CD14-positive monocyte (primary cell): ENCODE measurements at regions not wholly inside any gene's neighbourhood (a gene's known extent, or its start where the extent isn't known, plus 50 kb on each side); places are given as distances from the start of the nearest gene placed in this dataset.

Experiments
- DNase-seq, 3 donors: peaks; one replicate each; pipeline ENCODE4 v3.0.0-alpha.2; 2011 to 2022
- H2AFZ ChIP-seq: 2 replicates; pipeline ENCODE4 v1.6.0; 2012; ENCODE audit warnings: mild to moderate bottlenecking, low read depth, low read length, inconsistent platforms; ENCODE audit not compliant: insufficient read depth, poor library complexity, severe bottlenecking
- H3K27ac ChIP-seq, 2 donors: 1 replicate in 1 of 2; 2 replicates in 1 of 2; pipeline ENCODE4 v1.5.1; 2012 to 2013; ENCODE audit warnings: low read length in 2 of 2, control low read depth in 1 of 2, inconsistent platforms in 1 of 2, low read depth in 1 of 2, mild to moderate bottlenecking in 1 of 2
- H3K27me3 ChIP-seq, 2 donors: one replicate each; pipeline versions ENCODE4 v1.6.0 to v1.6.1; 2011 to 2013; ENCODE audit warnings: low read length in 2 of 2; ENCODE audit not compliant: control insufficient read depth in 2 of 2, insufficient read depth in 2 of 2
- H3K36me3 ChIP-seq, 2 donors: replicated peaks in 1 of 2; 1 replicate in 1 of 2; 2 replicates in 1 of 2; pipeline versions ENCODE4 v1.5.1 to v1.6.1; 2012 to 2013; ENCODE audit warnings: low read length in 2 of 2, control low read depth in 1 of 2, inconsistent platforms in 1 of 2, mild to moderate bottlenecking in 1 of 2; ENCODE audit not compliant: insufficient read depth in 2 of 2, control insufficient read depth in 1 of 2
- H3K4me1 ChIP-seq, 2 donors: 1 replicate in 1 of 2; 2 replicates in 1 of 2; pipeline versions ENCODE4 v1.5.1 to v1.6.1; 2012 to 2013; ENCODE audit warnings: low read length in 2 of 2, control low read depth in 1 of 2, inconsistent platforms in 1 of 2, mild to moderate bottlenecking in 1 of 2, moderate library complexity in 1 of 2; ENCODE audit not compliant: insufficient read depth in 2 of 2, control insufficient read depth in 1 of 2
- H3K4me2 ChIP-seq: replicated peaks from 2 replicates; pipeline ENCODE3; 2012; ENCODE audit warnings: low read length, moderate library complexity, mild to moderate bottlenecking; ENCODE audit not compliant: poor library complexity, severe bottlenecking; ENCODE audit errors: extremely low read depth
- H3K4me3 ChIP-seq, 3 experiments: fragments of 200-600 bp in 1 of 3; sonication (generic) in 1 of 3; replicated peaks in 1 of 3; 1 replicate in 2 of 3; 2 replicates in 1 of 3; pipeline ENCODE4 v1.5.1; 2011 to 2013; ENCODE audit warnings: low read length in 3 of 3, mild to moderate bottlenecking in 3 of 3, control low read depth in 2 of 3, low read depth in 2 of 3, inconsistent platforms in 1 of 3, moderate library complexity in 1 of 3
- H3K79me2 ChIP-seq: 2 replicates; pipeline ENCODE4 v1.6.0; 2012; ENCODE audit warnings: mild to moderate bottlenecking, control low read depth, inconsistent platforms, low read length, moderate library complexity; ENCODE audit not compliant: insufficient read depth
- H3K9ac ChIP-seq: 2 replicates; pipeline ENCODE4 v1.6.0; 2017; ENCODE audit warnings: low read length, mild to moderate bottlenecking; ENCODE audit not compliant: insufficient read depth, poor library complexity, severe bottlenecking
- H3K9me3 ChIP-seq, 2 donors: replicated peaks in 1 of 2; 1 replicate in 1 of 2; 2 replicates in 1 of 2; pipeline versions ENCODE4 v1.5.1 to v1.6.1; 2012 to 2013; ENCODE audit warnings: low read length in 2 of 2, control low read depth in 1 of 2; ENCODE audit not compliant: control insufficient read depth in 1 of 2, insufficient read depth in 1 of 2
- H4K20me1 ChIP-seq: 2 replicates; pipeline ENCODE4 v1.6.0; 2012; ENCODE audit warnings: mild to moderate bottlenecking, low read length, control low read depth, moderate library complexity; ENCODE audit not compliant: insufficient read depth
- H3K27ac Mint-ChIP-seq, 7 donors: one replicate each; pipeline ENCODE4 v1.8.0; 2020; ENCODE audit warnings: mild to moderate bottlenecking in 7 of 7, mixed read lengths in 7 of 7, moderate library complexity in 6 of 7, inconsistent platforms in 2 of 7
- H3K27me3 Mint-ChIP-seq, 3 donors: one replicate each; pipeline ENCODE4 v1.8.0; 2021 to 2022; ENCODE audit warnings: low read depth in 3 of 3, mild to moderate bottlenecking in 3 of 3, mixed read lengths in 3 of 3, moderate library complexity in 3 of 3, inconsistent platforms in 1 of 3
- H3K36me3 Mint-ChIP-seq, 2 donors: one replicate each; pipeline ENCODE4 v1.8.0; 2020; ENCODE audit warnings: mixed read lengths in 2 of 2, inconsistent platforms in 1 of 2, mild to moderate bottlenecking in 1 of 2
- H3K4me1 Mint-ChIP-seq: one replicate; pipeline ENCODE4 v1.8.0; 2020; ENCODE audit warnings: mild to moderate bottlenecking, mixed read lengths
- H3K4me3 Mint-ChIP-seq, 2 donors: one replicate each; pipeline ENCODE4 v1.8.0; 2020; ENCODE audit warnings: mild to moderate bottlenecking in 2 of 2, mixed read lengths in 2 of 2, moderate library complexity in 1 of 2
- H3K9me3 Mint-ChIP-seq, 7 donors: one replicate each; pipeline ENCODE4 v1.8.0; 2020 to 2022; ENCODE audit warnings: mixed read lengths in 7 of 7, mild to moderate bottlenecking in 6 of 7, moderate library complexity in 6 of 7, inconsistent platforms in 2 of 7
- whole genome bisulfite sequencing: methylation state at CpG from one replicate; pipeline ENCODE4 v1.1.5; 2013; ENCODE audit warnings: missing lambda C conversion rate; ENCODE audit not compliant: insufficient coverage; 5-methylcytosine and 5-hydroxymethylcytosine counted together
- intact Hi-C, 2 donors: fragments of 100-400 bp; cut with micrococcal nuclease; formaldehyde crosslinking; loops; one replicate each; pipeline versions ENCODE4 v1.15.0 to v1.15.1; 2023
- TF ChIP-seq, protein P1 (sequence below): fragments of 200-600 bp; IDR thresholded peaks from one replicate; pipeline ENCODE4 v1.8.0; 2022; ENCODE audit warnings: antibody characterized with exemption, mild to moderate bottlenecking

DNA sequence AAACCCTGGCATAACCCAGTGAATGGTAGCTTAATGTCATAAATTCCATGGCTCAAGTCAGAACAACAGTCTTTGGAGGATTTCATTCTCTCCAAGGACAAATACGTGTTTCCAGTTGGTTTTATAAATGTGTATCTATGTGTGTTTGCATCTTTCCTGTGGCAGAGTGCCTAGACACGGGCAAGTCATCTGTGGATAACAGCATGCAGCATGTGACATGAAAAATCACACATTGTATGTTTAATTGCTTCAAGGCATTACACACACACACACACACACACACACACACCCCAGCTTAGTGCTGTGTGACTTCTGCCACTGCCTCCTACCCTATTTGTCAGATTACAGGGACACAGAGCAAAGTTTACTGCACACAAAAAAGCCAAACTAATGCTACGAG lies 68.2 kb upstream of the SSX2IP start:
- Histone ChIP-seq H3K27ac (no peak overlapping the region), H3K4me3 (peak overlapping the region in 1 of 3 experiments; percentile 71), H3K36me3 (no peaks in the 10 kb centered on the region), H4K20me1 (no peaks in the 10 kb centered on the region), H3K27me3 (no peaks in the 10 kb centered on the region), H3K79me2 (no peaks in the 10 kb centered on the region), H3K9ac (no peak overlapping the region), H2AFZ (peak overlapping the region; percentile 81), H3K4me1 (peaks cover 10 to 11% of the 10 kb centered on the region in 2 donors), H3K9me3 (no peaks in the 10 kb centered on the region), H3K4me2 (peak overlapping the region; percentile 70)
- peaks cover 0 to 1% (median 0%) of the 10 kb centered on the region in 7 donors for H3K9me3 Mint-ChIP-seq
- no peak for DNase-seq
- TF ChIP-seq, protein P1, sequence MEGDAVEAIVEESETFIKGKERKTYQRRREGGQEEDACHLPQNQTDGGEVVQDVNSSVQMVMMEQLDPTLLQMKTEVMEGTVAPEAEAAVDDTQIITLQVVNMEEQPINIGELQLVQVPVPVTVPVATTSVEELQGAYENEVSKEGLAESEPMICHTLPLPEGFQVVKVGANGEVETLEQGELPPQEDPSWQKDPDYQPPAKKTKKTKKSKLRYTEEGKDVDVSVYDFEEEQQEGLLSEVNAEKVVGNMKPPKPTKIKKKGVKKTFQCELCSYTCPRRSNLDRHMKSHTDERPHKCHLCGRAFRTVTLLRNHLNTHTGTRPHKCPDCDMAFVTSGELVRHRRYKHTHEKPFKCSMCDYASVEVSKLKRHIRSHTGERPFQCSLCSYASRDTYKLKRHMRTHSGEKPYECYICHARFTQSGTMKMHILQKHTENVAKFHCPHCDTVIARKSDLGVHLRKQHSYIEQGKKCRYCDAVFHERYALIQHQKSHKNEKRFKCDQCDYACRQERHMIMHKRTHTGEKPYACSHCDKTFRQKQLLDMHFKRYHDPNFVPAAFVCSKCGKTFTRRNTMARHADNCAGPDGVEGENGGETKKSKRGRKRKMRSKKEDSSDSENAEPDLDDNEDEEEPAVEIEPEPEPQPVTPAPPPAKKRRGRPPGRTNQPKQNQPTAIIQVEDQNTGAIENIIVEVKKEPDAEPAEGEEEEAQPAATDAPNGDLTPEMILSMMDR, result no peak
- peaks cover 15% of the 10 kb centered on the region for H3K4me1 Mint-ChIP-seq
- peak overlapping the region in 1 of 7 donors; percentile 47 for H3K27ac Mint-ChIP-seq
- peaks cover under 1 to 7% (median 1%) of the 10 kb centered on the region in 3 donors for H3K27me3 Mint-ChIP-seq
- H3K36me3 Mint-ChIP-seq, result no peaks in the 10 kb centered on the region
- 69% methylated on average over 2 of the region's 3 CpGs for WGBS
- intact Hi-C loops, result loop anchor here in 1 of 2 donors (10.0 kb wide), 1 partner anchor 314 kb away; no protein-coding TSS in a partner anchor
- no peak overlapping the region for H3K4me3 Mint-ChIP-seq

DNA sequence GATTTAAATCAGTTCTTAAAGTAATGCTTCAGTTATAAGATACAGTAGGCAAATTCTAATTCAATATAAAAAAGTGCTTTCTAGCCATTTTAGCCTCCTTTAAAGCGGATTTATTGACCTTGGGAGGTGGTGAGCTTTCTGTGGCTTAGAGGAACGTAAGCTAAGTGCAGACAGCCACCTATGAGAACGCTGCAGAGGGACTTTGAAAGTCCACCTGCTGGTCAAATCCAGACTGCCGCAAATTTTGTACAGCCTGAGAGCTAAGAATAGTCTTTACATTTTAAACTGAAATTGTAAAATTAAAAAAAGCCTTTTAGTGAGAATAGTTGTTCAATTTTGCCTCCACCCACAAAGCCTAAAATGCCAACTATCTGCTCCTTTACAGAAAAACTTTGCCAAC lies 67.0 kb upstream of the SSX2IP start:
- intact Hi-C loops, result loop anchor here in 1 of 2 donors (10.0 kb wide), 1 partner anchor 312 kb away; no protein-coding TSS in a partner anchor
- H3K4me1 ChIP-seq, result peaks cover 10 to 11% of the 10 kb centered on the region in 2 donors
- no peak overlapping the region for H3K4me2 ChIP-seq
- H3K27me3 Mint-ChIP-seq, result peaks cover 3 to 10% (median 8%) of the 10 kb centered on the region in 3 donors
- peak overlapping the region in 1 of 7 donors; percentile 48 for H3K27ac Mint-ChIP-seq
- H3K9me3 ChIP-seq, result no peaks in the 10 kb centered on the region
- no CpG with 5 or more reads among the region's 4 CpGs for WGBS
- H3K4me3 Mint-ChIP-seq, result no peak overlapping the region
- H3K27me3 ChIP-seq, result no peaks in the 10 kb centered on the region
- no peak for DNase-seq
- H2AFZ ChIP-seq, result peak overlapping the region; percentile 10
- no peaks in the 10 kb centered on the region for H4K20me1 ChIP-seq
- H3K36me3 Mint-ChIP-seq, result no peaks in the 10 kb centered on the region
- H3K9me3 Mint-ChIP-seq, result peaks cover 0 to 4% (median 0%) of the 10 kb centered on the region in 7 donors
- no peak overlapping the region for H3K4me3 ChIP-seq
- peaks cover 16% of the 10 kb centered on the region for H3K4me1 Mint-ChIP-seq
- TF ChIP-seq, protein P1, result no peak
- no peak overlapping the region for H3K9ac ChIP-seq
- no peaks in the 10 kb centered on the region for H3K79me2 ChIP-seq
- no peak overlapping the region for H3K27ac ChIP-seq
- H3K36me3 ChIP-seq, result no peaks in the 10 kb centered on the region
